Endothelial cell of umbilical vein (primary cell): ENCODE measurements at regions not wholly inside any gene's neighbourhood (a gene's known extent, or its start where the extent isn't known, plus 50 kb on each side); places are given as distances from the start of the nearest gene placed in this dataset.

Experiments
- EZH2 ChIP-seq: IDR thresholded peaks from 2 replicates; pipeline ENCODE4 v1.6.1; 2012; ENCODE audit warnings: borderline replicate concordance, low read depth, mild to moderate bottlenecking, moderate library complexity, low read length, inconsistent platforms; ENCODE audit not compliant: severe bottlenecking
- JUN ChIP-seq: IDR thresholded peaks from 2 replicates; pipeline ENCODE4 v1.6.1; 2011; ENCODE audit warnings: borderline replicate concordance, low read depth; ENCODE audit not compliant: insufficient read length, insufficient read depth
- MYC ChIP-seq: IDR thresholded peaks from one replicate; pipeline ENCODE4 v1.6.1; 2011; ENCODE audit warnings: mild to moderate bottlenecking, low read depth, low read length
- POLR2A ChIP-seq: IDR thresholded peaks from 2 replicates; pipeline ENCODE4 v1.6.1; 2012; ENCODE audit warnings: low read depth, mild to moderate bottlenecking, control low read depth, low read length
- POLR2AphosphoS5 ChIP-seq: IDR thresholded peaks from 2 replicates; pipeline ENCODE4 v1.6.1; 2012; ENCODE audit warnings: low read depth, mild to moderate bottlenecking, control low read depth, low read length, moderate library complexity; ENCODE audit not compliant: insufficient read depth
- TF ChIP-seq, protein P1 (sequence below), 2 donors: IDR thresholded peaks; 1 replicate in 1 of 2; 2 replicates in 1 of 2; pipeline ENCODE4 v1.5.1; 2011; ENCODE audit warnings: low read length in 2 of 2, mild to moderate bottlenecking in 2 of 2, moderate library complexity in 2 of 2, control low read depth in 1 of 2, inconsistent platforms in 1 of 2, low read depth in 1 of 2; ENCODE audit not compliant: insufficient read depth in 1 of 2; ENCODE audit errors: extremely low read depth in 1 of 2
- TF ChIP-seq, protein P2 (sequence below): IDR thresholded peaks from 2 replicates; pipeline ENCODE4 v1.6.1; 2011; ENCODE audit not compliant: insufficient read depth, insufficient read length

DNA sequence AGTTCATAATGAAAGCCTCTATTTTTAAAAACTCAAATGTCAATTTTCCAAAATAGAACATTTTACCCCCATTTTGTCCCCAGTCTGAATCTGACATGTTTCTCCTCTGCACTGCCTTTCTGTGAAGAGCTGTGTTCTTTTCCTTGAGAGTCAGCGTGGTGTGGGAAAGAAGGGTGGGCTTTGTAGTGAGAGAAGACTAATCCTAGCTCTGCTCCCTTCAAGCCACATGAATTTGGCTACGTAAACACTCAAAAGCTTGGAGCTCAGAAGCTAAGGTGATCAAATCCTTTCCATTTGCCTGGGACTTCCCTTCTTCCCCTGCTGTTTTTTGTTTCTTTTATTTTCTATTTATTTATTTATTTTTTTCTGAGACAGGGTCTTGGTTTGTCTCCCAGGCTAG, 598.5 kb downstream of the TLR4 start:
- TF ChIP-seq, protein P1, sequence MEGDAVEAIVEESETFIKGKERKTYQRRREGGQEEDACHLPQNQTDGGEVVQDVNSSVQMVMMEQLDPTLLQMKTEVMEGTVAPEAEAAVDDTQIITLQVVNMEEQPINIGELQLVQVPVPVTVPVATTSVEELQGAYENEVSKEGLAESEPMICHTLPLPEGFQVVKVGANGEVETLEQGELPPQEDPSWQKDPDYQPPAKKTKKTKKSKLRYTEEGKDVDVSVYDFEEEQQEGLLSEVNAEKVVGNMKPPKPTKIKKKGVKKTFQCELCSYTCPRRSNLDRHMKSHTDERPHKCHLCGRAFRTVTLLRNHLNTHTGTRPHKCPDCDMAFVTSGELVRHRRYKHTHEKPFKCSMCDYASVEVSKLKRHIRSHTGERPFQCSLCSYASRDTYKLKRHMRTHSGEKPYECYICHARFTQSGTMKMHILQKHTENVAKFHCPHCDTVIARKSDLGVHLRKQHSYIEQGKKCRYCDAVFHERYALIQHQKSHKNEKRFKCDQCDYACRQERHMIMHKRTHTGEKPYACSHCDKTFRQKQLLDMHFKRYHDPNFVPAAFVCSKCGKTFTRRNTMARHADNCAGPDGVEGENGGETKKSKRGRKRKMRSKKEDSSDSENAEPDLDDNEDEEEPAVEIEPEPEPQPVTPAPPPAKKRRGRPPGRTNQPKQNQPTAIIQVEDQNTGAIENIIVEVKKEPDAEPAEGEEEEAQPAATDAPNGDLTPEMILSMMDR (IDR thresholded peaks at IDR 0.05; ENCODE audit: extremely low read depth in 1 of 2, insufficient read depth in 1 of 2, low read depth in 1 of 2, low read length in 2 of 2): no peak
- TF ChIP-seq JUN (no peak), POLR2AphosphoS5 (no peak), EZH2 (no peak), POLR2A (no peak), MYC (no peak)
- TF ChIP-seq, protein P2, sequence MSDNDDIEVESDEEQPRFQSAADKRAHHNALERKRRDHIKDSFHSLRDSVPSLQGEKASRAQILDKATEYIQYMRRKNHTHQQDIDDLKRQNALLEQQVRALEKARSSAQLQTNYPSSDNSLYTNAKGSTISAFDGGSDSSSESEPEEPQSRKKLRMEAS: no peak
